GM23248 (cell line): ENCODE measurements at regions not wholly inside any gene's neighbourhood (a gene's known extent, or its start where the extent isn't known, plus 50 kb on each side); places are given as distances from the start of the nearest gene placed in this dataset.

Source experiments
- EZH2 ChIP-seq: fragments of 200-600 bp; sonication (generic); IDR thresholded peaks from 2 replicates; pipeline ENCODE4 v1.6.1; 2018; ENCODE audit warnings: antibody characterized with exemption, mild to moderate bottlenecking; ENCODE audit not compliant: insufficient read depth, poor library complexity, severe bottlenecking
- EZH2phosphoT487 ChIP-seq: fragments of 200-600 bp; sonication (generic); IDR thresholded peaks from 2 replicates; pipeline ENCODE4 v1.6.1; 2018; ENCODE audit warnings: antibody characterized with exemption, moderate library complexity, mild to moderate bottlenecking, low read depth; ENCODE audit not compliant: insufficient read depth

GRCh38 chr1:36697836-36698605 lies 215.3 kb upstream of the CSF3R start:
- TF ChIP-seq EZH2 (no peak), EZH2phosphoT487 (no peak)
